GM12873 (cell line): ENCODE measurements at regions not wholly inside any gene's neighbourhood (a gene's known extent, or its start where the extent isn't known, plus 50 kb on each side); places are given as distances from the start of the nearest gene placed in this dataset.

Experiments
- TF ChIP-seq, protein P1 (sequence below): IDR thresholded peaks from 2 replicates; pipeline ENCODE4 v1.5.1; 2012; ENCODE audit warnings: low read depth, mild to moderate bottlenecking, moderate library complexity, low read length, control low read depth; ENCODE audit not compliant: insufficient read depth; ENCODE audit errors: missing control alignments

DNA sequence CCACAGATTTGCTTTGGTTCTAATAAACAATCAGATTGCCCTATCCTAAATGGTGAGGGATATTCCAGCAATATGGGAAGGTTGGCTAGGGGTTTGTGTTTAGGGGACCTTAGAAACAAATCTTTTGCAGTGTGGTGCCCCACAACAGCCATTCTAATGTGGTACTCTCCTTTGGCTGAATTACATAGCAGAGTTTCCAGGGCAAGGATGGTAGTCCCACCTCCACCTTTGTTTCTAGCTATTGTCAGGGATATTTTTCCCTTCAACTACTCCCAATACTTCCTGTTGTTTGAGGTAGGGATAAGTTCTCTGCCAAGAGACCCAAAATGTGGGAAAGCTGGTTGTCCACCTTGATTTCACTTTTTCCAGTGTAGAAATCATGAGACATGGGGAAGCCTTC is 494.7 kb upstream of the CHORDC1 start:
- TF ChIP-seq, protein P1, sequence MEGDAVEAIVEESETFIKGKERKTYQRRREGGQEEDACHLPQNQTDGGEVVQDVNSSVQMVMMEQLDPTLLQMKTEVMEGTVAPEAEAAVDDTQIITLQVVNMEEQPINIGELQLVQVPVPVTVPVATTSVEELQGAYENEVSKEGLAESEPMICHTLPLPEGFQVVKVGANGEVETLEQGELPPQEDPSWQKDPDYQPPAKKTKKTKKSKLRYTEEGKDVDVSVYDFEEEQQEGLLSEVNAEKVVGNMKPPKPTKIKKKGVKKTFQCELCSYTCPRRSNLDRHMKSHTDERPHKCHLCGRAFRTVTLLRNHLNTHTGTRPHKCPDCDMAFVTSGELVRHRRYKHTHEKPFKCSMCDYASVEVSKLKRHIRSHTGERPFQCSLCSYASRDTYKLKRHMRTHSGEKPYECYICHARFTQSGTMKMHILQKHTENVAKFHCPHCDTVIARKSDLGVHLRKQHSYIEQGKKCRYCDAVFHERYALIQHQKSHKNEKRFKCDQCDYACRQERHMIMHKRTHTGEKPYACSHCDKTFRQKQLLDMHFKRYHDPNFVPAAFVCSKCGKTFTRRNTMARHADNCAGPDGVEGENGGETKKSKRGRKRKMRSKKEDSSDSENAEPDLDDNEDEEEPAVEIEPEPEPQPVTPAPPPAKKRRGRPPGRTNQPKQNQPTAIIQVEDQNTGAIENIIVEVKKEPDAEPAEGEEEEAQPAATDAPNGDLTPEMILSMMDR: no peak

DNA sequence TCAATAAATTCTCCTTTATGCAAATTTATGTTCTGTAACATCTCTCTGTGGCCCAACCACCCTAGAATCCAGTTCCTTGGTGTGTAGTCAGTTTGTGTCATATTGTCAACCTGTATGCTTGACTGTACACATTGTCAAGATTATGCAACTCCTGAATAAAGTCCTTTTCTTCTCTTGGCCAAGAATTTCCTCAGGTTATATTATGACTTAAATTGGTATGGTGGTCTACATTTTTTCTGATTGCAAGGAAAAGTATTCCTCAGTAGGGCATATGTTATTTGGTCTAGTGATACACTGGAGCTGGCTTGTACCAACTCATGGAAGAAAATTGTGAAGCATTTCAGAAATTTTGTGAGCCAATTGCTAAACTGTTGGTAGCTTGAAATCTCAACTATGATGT is 482.8 kb upstream of the CHORDC1 start:
- TF ChIP-seq, protein P1: no peak

- TF ChIP-seq, protein P1: no peak
These were observed 481.7 kb upstream of the CHORDC1 start for GRCh38 chr11:90704510-90704909.

- TF ChIP-seq, protein P1: no peak
These were observed 478.9 kb upstream of the CHORDC1 start for GRCh38 chr11:90701716-90702115.

DNA sequence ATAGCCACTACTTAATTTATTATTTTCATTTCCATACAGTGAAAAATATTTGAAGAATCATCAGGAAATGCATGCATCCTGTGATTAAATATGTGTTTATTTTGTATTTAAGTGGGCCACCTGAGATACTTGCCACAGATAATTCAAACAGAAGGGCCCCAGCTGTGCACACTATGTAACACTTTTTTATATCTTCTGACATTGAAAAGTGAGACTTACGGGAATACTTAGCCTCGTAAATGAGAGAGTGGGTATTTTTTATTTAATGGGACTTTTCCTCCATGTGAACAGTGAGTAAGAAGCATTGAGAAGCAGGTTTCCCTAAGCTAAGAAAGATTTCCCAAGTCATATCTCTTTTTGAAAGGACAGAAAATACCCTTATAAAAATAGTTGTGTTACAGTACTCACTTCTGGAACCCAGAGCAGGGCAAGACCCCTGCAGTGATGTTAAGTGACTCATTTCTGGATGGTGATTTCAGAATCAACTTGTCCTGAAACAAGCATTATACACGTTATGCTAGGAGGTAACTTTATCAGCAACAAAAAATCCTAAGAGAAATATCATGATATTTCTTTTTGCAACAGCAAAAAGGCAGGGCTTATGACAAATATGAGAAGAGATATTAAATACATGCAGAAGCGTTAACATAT is 478.1 kb upstream of the CHORDC1 start:
- TF ChIP-seq, protein P1: no peak

DNA sequence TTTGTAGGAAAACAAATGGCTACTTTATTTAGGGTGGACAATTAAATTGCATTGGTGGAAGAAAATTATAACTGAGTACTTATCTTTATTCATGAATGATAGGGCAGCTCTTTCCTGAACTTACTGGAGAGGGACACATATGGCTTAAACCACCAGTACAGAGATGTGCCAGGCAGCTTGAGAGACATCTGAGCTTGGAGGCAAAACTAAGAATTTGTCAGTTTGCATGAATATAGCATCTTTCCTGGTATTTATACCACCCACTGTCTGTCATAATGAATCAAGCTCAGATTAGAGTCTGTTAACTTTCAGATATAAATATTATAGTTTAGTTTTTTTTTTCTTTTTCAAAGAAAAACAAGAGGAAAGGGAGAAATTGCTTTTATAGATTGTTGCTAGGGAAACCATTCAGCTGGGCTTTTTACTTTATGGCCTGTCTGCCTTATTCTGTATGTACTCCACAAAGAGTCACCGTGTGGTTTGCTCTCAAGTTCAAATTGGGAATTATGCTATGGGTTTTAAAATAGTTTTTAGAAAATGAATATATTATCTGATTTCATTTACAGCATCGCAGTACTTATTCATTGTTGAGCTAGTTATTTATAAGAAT is 477.0 kb upstream of the CHORDC1 start:
- TF ChIP-seq, protein P1: no peak

- TF ChIP-seq, protein P1: no peak
These were observed 475.4 kb upstream of the CHORDC1 start for GRCh38 chr11:90698238-90698637.
